Mesenteric fat pad (tissue), 1 donor: ENCODE measurements at regions not wholly inside any gene's neighbourhood (a gene's known extent, or its start where the extent isn't known, plus 50 kb on each side); places are given as distances from the start of the nearest gene placed in this dataset.

Source experiments
- DNase-seq: peaks from one replicate; pipeline ENCODE4 v3.0.0-alpha.2; 2020; ENCODE audit warnings: low spot score
- donor health status: DM: yes; HTN: yes; CAD: no.

DNA sequence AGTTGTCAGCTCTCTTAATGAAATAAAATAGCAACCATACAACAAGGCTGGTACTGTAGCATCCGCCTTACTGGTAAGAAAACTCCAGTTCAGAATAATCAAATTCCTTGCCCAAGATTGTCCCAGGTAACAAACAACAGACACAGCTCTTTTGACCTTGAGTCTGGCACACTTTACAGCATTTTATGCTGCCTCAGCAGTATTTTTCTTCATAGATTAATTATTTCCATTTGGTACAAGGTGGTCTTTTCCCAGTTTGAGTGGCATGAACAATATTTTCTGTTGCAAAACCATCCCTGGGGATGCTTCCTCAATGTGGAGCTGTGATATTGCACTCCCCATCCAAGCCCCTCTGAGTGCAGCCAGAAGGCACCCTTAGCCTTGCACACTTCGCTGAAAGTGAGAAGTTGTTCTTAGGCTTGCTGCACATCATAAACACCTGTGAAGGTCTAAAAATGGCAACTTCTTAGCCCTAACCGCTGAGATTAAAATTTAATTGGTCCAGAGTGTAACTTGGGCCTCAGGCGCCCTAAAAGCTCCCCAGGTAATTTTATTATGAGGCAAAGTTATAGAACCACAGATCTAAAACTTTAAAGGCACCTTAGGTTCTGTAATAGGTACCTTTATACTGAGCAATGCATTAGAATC is 523.3 kb downstream of the CMPK2 start:
- no peak for DNase-seq

DNA sequence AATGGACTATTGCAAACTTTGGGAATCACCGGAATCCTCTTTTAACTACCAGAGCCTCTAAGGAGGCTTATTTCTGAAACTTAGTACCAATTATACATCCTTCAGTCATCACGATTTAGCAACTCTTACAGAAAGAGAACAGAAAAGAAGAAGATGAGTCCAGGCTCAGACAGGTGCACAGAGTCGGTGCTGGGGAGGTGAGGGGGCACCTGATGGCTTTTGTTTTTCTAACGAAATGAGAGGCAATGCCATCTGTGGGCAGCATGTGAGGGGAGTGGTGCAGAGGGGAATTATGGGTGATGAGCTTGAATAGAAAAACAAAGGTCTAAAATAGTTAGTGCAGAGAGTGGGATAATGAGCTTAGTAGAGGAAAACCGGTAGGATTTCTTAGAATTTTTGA is 522.6 kb downstream of the CMPK2 start:
- DNase-seq: no peak

DNA sequence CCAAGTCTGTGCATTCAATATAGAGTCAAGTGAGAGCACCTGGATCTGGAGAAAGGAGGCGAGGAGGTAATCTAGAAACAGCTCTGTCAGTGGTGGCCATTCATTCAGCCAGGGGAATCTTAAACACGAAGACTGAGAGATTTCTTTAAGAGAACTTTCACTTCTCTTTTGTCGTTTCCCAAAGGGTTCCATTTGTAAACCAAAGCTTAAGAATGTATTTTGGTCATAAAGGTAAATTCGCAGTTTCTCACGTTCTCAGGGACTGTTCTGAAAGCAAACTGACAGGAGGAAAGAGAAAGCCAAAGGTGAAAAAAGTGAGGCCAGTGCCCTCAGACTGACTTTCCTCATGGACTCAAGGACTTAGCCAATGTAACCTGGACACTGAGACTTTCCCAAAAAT is 513.5 kb downstream of the CMPK2 start:
- DNase-seq: no peak

DNA sequence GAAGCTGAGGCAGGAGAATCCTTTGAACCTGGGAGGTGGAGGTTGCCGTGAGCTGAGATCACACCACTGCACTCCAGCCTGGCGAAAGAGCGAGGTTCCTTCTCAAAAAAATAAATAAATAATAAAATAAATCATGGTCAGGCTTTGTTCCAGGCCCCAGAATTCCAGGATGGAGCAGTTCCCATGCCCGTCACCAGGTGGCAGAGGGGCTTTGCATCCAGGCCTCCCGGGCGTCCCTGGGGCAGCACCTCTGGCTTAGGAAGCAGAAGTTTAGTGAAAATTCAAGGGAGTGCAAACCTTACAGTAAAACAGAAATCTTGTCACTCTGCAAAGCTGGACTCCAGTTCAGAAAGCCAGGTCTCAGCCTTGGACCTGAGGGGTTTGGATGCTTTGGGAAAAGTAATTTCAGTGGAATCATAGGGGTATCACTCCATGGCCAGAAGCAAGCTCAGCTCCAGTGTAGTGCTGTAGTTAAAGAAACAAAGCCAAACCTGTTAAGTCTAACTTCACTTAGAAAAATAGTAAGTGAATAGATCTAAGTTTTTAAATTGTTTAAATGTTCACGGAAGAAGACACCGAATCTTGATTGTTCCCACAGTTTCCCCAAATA is 512.7 kb downstream of the CMPK2 start:
- DNase-seq: no peak

DNA sequence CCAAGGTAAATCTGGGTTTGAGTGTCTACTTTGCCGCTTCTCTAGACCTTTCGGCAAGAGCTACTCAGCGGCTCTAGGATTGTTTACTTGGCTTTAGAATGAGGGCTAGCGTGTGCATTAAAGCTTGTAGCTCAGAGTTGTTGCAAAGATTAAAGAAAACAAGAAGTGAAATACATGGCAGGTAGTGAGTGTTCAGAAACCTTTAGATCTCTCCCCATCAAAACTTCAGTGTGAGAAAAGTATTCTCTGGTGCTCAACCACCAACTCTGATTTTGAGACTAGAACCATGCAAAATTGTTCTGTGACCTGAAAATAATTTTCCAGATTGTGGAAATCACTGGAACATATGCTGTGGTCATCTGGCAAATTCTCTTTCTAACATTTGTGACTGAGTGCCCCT is 512.0 kb downstream of the CMPK2 start:
- DNase-seq: no peak

DNA sequence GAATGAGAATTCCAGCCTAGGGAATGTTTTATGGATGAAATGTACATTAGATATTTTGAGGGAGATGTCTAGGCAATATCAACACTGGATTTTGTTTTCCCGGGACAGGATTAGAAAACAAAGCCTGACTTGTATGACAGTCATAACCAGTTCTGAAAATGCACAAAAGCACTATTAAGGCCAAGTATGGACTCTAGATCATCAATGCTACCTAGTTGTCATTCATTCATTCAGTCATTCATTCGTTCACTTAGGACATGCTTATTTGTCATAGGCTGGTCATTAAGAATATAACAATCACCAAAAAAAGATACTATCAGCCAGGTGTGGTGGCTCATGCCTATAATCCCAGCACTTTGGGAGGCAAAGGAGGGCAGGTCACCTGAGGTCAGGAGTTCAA is 511.2 kb downstream of the CMPK2 start:
- no peak for DNase-seq

DNA sequence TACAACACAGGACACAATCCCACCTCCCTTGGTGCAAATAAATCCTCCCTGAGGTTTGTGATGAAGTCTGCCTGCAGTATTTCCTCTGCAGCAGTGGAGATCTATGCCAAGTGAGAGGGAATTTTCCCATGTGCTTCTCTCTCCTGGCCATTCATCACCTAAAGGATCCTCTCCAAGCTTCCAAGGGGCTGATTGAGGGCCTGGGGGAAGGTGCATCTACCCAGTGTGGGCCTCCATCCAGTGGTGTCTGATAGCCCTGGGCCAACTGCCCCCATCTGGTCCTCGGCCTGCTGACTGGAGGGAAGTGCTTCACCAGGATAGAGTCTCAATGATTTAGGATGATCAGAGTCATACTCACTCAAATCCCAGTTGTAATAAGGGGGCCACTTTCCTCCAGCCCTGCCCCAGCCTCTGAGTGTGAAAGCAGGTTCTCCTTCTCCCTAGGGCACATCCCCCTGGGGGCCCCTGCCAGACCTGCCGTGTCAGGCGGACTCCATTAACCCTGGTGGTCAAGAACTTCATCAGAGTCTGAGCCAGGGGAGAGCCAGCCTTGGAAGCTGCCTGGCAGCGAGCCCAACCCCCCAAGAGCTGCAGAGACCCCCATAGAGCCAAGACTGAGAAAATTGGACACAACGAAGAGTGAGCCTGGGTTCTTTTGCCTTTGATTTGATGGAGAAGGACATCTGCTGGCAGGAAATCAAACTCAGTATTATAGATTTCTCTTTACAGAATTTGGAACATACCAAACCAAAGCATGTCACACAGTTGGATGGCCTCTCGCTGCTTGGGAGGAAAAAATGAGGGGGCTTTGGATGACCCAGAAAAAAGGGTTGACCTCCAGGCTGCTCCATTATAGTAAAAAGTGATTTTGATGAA is 509.6 kb downstream of the CMPK2 start:
- DNase-seq: no peak

DNA sequence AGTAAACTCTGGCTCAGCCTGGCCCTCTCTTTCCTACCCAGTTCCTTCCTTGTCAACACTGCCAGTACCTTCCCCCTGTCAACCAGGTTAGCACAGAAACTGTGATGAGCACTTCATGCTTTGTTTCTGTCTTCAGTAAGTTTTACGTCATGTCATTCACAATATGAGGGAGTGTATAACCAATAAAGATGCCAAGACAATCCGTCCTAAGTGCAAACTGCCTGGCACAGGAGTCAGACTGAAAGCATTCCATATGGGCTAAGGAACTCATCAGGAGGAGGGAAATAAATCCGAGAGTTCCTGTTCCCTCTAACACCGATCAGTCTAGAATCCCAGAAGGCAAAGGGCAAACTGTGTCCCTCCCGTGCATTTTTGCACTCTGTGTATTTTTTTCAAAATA is 507.2 kb downstream of the CMPK2 start:
- DNase-seq: no peak

DNA sequence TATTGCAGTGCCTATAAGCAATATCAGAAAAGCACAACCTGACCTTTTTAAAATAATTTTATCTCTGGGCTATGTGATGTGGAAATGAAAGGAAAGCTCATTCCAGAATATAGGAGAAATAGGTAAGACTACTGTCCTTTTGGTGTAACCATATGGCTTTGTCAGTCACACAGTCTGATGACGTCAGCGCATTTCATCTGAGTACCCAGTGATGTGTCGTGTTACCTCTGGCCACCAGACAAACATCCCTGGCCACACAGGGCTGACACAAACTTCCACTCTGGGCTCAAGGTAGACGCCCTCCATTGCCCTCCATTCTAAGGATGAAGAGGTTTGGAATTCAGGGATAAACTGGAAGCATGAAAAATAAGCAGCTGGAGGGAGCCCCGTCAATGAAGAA is 506.7 kb downstream of the CMPK2 start:
- DNase-seq: no peak

DNA sequence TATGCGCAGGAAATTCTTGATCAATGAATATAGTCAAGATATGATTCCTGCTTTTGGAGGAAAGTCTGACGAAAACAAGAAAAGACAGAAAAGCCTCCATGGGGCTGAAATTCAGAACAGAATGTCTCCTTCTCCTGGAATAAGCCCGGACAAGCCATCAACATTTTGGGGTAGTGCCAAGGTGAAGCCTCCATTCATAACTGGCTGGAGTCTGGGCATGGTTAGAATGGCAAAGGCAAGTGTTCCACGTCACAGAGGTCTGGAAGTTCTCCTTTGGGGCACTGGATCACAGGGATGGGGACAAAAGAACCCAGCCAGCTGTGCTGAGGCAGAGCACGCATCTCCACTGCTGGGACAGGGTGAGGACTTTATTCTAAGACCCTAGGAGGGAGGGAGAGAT is 505.7 kb downstream of the CMPK2 start:
- no peak for DNase-seq

DNA sequence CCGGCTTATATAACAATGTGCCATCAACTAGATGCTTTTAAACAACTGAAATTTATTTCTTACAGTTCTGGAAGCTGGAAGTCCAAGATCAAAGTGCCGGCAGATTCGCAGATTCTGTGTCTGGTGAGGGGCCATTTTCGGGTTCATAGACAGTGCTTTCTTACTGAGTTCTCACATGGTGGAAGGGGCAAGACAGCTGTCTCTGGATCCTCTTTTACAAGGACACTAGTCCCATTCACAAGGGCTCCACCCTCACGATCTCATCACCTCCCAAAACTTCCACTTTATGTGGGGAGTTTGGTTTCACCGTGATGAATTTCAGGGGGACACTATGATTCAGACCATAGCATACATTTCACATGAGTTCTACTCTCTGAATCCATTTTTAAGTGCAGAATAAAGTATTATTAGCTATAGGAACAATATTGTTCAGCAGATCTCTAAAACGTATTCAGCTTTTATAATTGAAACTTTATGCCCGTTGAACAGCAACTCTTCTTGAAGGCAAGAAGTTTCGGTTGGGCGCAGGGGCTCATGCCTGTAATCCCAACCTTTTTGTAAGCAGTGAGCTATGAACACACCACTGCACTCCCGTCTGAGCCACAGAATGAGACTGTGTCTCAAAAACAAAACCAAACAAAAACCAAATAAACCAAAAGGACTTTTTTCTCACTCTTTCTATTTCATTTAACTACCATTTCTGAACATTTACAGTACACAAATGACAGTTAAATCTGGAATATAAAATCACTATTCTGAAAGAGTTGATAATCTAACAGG is 502.8 kb downstream of the CMPK2 start:
- no peak for DNase-seq

DNA sequence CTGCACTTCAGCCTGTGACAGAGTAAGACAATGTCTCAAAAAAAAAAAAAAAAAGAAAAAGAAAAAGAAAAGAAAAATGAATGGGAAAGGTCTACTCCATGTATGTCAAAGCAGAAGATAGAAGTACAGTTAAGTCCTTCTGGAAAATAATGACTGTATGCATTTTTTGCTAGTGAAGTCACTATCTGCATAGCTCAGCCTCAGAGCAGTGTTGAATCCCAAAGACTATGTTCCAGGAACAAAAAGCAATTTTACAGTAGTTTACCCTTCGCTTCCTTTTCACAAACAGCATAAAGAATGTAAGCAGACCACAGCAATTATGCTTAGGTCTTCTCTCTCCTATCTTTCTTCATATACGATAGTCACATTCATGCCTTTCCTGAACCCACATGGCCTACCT is 497.4 kb downstream of the CMPK2 start:
- DNase-seq: no peak

DNA sequence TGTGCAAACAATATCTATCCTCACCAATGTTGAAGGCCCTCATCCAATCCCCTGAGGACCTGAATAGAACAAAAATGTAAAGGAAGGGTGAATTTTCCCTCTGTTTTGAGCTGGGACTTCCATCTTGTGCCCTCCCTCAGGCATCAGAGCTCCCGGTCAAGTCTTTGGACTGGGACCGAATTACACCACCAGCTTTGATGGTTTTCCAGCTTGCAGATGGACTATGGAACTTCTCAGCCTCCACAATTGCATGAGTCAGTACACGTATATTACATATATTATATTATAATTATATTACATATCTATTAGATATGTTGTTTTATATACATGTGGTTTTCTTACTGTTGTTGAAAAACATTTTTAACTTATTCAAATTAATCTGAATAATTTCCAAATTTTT is 496.4 kb downstream of the CMPK2 start:
- no peak for DNase-seq

DNA sequence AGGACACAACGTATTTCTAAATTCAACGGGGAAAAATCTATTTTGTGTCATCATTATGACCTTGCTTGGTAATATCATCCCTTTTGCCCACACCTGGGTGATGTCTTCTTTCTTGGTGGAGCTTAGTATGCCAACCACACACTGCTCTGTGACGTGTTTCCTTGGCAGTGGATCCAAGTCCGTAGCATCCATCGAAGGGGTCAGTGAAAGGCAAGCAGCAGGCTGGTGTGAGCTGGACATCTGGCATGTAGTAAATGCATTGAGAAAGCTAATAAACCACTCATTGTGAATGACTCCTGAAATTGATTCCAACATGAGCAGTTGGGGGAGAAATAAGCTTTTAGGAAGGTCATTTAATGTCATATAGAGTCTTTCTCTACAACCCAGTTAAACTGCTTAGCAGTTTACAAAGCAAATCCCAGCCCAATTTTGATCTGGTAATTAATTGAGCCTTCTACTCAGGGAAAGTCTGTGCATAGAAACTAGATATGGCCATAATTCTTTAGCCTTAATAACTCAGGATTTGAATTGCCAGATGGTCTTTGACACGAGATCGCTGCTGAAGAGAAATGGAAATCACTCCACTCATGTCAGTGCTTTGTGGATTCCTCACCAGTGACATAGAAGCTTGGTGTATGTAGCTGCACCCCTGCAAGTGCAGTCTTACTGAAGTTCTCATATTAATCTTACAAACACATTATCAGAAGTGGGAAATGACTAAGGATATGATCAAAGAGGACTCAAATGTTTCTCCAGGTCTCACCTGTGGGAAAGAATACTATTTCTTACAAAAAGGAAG is 494.8 kb downstream of the CMPK2 start:
- no peak for DNase-seq

DNA sequence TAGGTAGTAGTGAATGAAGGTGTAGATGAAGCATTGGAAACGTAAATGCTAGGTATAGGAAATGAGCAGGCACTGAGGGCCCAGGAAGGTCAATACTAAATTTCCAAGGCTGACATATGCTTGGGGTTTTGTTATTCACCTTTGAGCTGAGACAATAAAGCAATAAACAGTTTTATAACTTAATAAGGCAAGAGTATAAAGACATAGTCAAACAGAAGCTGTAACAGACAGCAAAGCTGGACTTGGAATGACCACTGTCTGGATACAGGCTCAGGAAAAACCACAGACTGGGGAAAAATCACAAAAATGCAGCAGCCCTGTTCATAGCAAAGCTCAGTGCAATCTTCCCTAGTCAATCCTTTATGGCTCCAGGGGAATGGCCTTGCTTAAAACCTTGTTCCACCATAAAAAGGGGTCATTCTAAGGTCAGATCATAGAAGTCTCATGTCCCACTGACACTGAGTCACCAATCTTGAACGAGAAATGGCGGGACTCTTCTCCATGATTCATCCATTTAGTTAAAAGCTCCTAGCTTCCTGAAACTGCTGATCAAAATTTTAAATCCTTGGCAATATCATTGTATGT is 493.3 kb downstream of the CMPK2 start:
- no peak for DNase-seq

DNA sequence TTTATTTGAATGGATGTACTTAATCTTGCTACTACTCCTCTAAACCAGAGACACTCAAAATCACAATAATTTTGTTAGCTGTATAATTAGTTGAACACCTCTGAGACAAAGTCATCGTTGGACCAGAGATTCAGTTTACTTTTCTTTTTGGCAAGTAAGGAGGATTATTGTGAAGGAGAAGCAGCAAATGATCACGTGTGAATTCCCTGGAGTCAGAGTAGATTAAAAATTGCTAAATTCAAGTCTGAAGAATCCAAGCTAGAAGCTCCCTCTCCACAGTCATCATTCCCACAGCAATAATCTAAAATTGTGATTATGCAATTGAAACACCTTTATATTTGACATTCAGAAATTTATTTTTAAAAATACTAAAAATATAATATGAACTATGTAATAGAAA is 484.4 kb downstream of the CMPK2 start:
- DNase-seq: no peak

DNA sequence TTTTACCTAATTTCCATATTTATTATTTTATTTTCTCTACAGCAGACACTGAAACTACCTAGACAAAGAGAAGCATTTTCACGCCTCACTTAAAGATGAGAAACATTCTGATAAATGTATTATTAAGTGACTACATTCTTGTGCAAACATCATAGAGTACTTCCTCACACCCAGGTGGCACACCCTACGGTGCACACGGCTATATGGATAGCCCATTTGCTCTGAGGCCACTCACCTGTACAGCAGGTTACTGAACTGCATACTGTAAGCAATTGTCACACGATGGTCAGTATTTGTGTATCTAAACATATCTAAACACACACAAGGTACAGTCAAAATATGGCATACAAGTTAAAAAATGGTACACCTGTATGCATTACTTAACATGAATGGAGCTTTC is 481.4 kb downstream of the CMPK2 start:
- DNase-seq: no peak

DNA sequence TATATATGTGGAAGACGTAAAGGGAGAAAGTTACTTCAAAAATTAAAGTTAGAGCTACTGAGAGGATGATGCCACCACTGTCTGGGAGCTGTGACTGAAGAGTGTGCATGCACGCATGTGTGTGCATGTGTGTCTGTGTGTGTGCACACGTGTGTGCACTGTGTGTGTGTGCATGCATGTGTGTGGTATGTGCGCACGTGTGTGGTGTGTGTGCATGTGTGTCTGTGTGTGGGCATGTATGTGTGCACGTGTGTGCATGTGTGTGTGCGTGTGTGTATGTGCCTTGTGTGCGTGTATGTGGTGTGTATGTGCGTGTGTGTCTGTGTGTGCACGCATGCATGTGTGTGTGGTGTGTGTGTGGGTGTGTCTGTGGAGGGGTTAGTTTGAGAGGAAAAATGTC is 473.4 kb downstream of the CMPK2 start:
- DNase-seq: no peak

DNA sequence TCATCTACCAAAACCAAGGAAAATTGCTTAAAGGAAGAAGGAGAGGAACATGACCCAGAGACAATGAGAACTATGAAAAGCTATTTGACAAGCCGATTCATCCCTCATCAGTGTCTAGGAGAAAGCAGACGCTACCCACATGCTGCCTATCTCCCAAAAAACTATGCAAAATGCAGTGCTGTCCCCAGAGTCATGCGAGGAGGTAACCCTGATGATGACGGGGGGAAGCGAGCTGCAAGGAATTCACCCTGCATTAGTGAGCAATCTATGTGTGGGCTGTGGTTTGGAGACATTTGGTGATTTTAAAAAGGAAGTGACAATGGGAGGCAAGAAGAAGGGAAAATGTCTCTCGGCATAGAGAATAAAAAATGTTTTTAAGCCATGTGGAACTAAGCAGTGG is 472.7 kb downstream of the CMPK2 start:
- no peak for DNase-seq

DNA sequence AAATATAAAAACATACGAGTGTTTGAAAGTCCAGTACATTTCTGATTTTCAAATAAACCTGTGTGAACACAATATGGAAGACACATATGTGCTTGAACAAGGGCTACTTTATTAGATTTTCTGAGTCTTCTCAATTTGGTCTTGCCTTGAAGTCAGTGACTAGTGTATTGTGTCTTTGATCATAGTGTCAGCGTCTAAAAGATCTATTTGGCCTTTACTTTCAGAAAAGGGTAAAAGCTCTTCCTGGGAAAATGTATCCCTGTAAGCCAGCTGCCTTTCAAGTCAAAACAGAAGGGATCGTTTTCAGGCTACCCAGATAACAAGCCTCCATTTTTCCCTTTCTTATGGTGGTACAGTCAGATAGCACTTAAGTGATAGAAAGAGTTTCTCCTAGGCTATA is 471.9 kb downstream of the CMPK2 start:
- no peak for DNase-seq

DNA sequence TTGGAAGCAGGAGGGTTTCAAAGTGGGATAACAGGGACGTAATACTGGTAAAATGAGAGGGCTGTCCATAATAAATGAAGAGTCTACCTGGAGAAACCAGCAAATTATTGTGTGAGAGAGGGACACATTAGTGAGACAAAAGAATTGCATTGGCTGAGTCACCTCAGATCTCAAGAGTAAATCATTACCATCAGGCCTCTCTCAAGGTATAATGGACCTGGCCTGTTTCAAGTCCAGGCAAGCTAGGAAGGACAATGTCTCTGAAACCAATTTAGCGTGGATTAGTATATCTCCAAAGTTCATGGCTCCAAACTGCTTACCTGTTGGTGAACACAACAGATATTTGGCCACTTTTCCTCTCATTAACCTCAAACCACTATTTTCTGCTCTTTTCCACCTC is 471.4 kb downstream of the CMPK2 start:
- DNase-seq: no peak
